ENCODE measurements at regions not wholly inside any gene's neighbourhood (a gene's known extent, or its start where the extent isn't known, plus 50 kb on each side); places are given as distances from the start of the nearest gene placed in this dataset.

- no peak overlapping the region for H2AFZ ChIP-seq (ENCODE audit: insufficient read depth, low read depth, low read length, poor library complexity, severe bottlenecking)
- Mint-ChIP-seq H3K27ac (peak overlapping the region in 1 of 7 donors; percentile 64), H3K36me3 (no peaks in the 10 kb centered on the region), H3K27me3 (ENCODE audit: low read depth in 3 of 3) (peaks cover 2 to 10% (median 4%) of the 10 kb centered on the region in 3 donors), H3K4me1 (peaks cover 18% of the 10 kb centered on the region), H3K9me3 (peaks cover 0 to 6% (median 4%) of the 10 kb centered on the region in 7 donors), H3K4me3 (no peak overlapping the region)
- H3K9me3 ChIP-seq (replicated peaks in 1 of 2; ENCODE audit: control insufficient read depth in 1 of 2, insufficient read depth in 1 of 2, low read length in 2 of 2) = no peaks in the 10 kb centered on the region
- no peaks in the 10 kb centered on the region for H4K20me1 ChIP-seq (ENCODE audit: insufficient read depth, low read length)
- H3K4me3 ChIP-seq (replicated peaks in 1 of 3; ENCODE audit: low read depth in 2 of 3, low read length in 3 of 3) = no peak overlapping the region
- no peak overlapping the region for H3K27ac ChIP-seq (ENCODE audit: low read depth in 1 of 2, low read length in 2 of 2)
- no peaks in the 10 kb centered on the region for H3K27me3 ChIP-seq (ENCODE audit: control insufficient read depth in 2 of 2, insufficient read depth in 2 of 2, low read length in 2 of 2)
- no peak for DNase-seq
- no peak overlapping the region for H3K9ac ChIP-seq (ENCODE audit: insufficient read depth, low read length, poor library complexity, severe bottlenecking)
- 82% methylated on average over 18 of the region's 24 CpGs for WGBS (ENCODE audit: insufficient coverage)
- no peaks in the 10 kb centered on the region for H3K79me2 ChIP-seq (ENCODE audit: insufficient read depth, low read length)
- no peaks in the 10 kb centered on the region for H3K36me3 ChIP-seq (replicated peaks in 1 of 2; ENCODE audit: control insufficient read depth in 1 of 2, insufficient read depth in 2 of 2, low read length in 2 of 2)
- H3K4me1 ChIP-seq (ENCODE audit: control insufficient read depth in 1 of 2, insufficient read depth in 2 of 2, low read length in 2 of 2) = peaks cover 0 to 5% of the 10 kb centered on the region in 2 donors
- TF ChIP-seq CTCF (IDR thresholded peaks at IDR 0.05) = no peak
- intact Hi-C loops (cut with micrococcal nuclease) = no loop called here
- H3K4me2 ChIP-seq (replicated peaks; ENCODE audit: extremely low read depth, low read length, poor library complexity, severe bottlenecking) = no peak overlapping the region
Observed at GRCh38 chr2:166609183-166609959, 115.3 kb upstream of the SCN7A start.

- 94% methylated on average over 2 of the region's 2 CpGs for WGBS (ENCODE audit: insufficient coverage)
- H2AFZ ChIP-seq (ENCODE audit: insufficient read depth, low read depth, low read length, poor library complexity, severe bottlenecking) = no peak overlapping the region
- peaks cover 0 to 5% of the 10 kb centered on the region in 2 donors for H3K4me1 ChIP-seq (ENCODE audit: control insufficient read depth in 1 of 2, insufficient read depth in 2 of 2, low read length in 2 of 2)
- H3K9me3 Mint-ChIP-seq = peaks cover 0 to 10% (median 4%) of the 10 kb centered on the region in 7 donors
- no peaks in the 10 kb centered on the region for H3K36me3 ChIP-seq (replicated peaks in 1 of 2; ENCODE audit: control insufficient read depth in 1 of 2, insufficient read depth in 2 of 2, low read length in 2 of 2)
- no peak overlapping the region for H3K4me2 ChIP-seq (replicated peaks; ENCODE audit: extremely low read depth, low read length, poor library complexity, severe bottlenecking)
- no peak overlapping the region for H3K27ac ChIP-seq (ENCODE audit: low read depth in 1 of 2, low read length in 2 of 2)
- no peaks in the 10 kb centered on the region for H3K79me2 ChIP-seq (ENCODE audit: insufficient read depth, low read length)
- no peaks in the 10 kb centered on the region for H4K20me1 ChIP-seq (ENCODE audit: insufficient read depth, low read length)
- H3K27me3 Mint-ChIP-seq (ENCODE audit: low read depth in 3 of 3) = peaks cover 2 to 10% (median 5%) of the 10 kb centered on the region in 3 donors
- H3K9ac ChIP-seq (ENCODE audit: insufficient read depth, low read length, poor library complexity, severe bottlenecking) = no peak overlapping the region
- no peaks in the 10 kb centered on the region for H3K27me3 ChIP-seq (ENCODE audit: control insufficient read depth in 2 of 2, insufficient read depth in 2 of 2, low read length in 2 of 2)
- peaks cover 18% of the 10 kb centered on the region for H3K4me1 Mint-ChIP-seq
- H3K4me3 ChIP-seq (replicated peaks in 1 of 3; ENCODE audit: low read depth in 2 of 3, low read length in 3 of 3) = no peak overlapping the region
- no peak overlapping the region for H3K4me3 Mint-ChIP-seq
- DNase-seq = no peak
- H3K27ac Mint-ChIP-seq = peak overlapping the region in 1 of 7 donors; percentile 32
- intact Hi-C loops (cut with micrococcal nuclease) = no loop called here
- TF ChIP-seq CTCF (IDR thresholded peaks at IDR 0.05) = no peak
- H3K36me3 Mint-ChIP-seq = no peaks in the 10 kb centered on the region
- no peaks in the 10 kb centered on the region for H3K9me3 ChIP-seq (replicated peaks in 1 of 2; ENCODE audit: control insufficient read depth in 1 of 2, insufficient read depth in 1 of 2, low read length in 2 of 2)
Observed at GRCh38 chr2:166607880-166608279, 113.8 kb upstream of the SCN7A start.
